Peyer's patch (tissue), 4 donors: ENCODE measurements at regions not wholly inside any gene's neighbourhood (a gene's known extent, or its start where the extent isn't known, plus 50 kb on each side); places are given as distances from the start of the nearest gene placed in this dataset.

Source experiments
- POLR2A ChIP-seq, 2 donors: fragments of 450-650 bp; IDR thresholded peaks; one replicate each; pipeline ENCODE4 v1.5.1; 2017; ENCODE audit warnings: antibody characterized with exemption in 2 of 2, mild to moderate bottlenecking in 2 of 2, moderate library complexity in 2 of 2
- TF ChIP-seq, protein P1 (sequence below), 6 experiments: fragments of 450-650 bp in 4 of 6; fragments of 200-600 bp in 2 of 6; sonication (generic) in 1 of 6; IDR thresholded peaks; one replicate each; pipeline ENCODE4 v1.5.1; 2017 to 2019; ENCODE audit warnings: antibody characterized with exemption in 6 of 6, mild to moderate bottlenecking in 3 of 6, moderate library complexity in 1 of 6

DNA sequence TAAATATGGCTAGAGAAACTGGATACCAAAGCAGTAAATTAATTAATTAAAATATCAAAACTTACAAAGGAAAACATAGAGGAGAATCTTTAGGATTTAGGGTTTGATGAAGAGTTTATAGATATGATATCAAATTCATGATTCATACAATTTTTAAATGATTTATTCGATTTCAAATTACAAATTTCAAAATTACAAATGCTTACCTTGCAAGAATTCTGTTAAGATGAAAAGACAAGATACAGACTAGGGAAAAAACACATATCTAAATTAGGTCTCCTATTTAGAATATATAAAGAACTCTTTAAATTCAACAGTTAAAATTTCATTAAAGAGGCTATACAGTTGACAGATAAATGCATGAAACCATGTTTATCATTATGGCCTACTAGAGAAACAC is 930.7 kb downstream of the ZPLD1 start:
- no peak for TF ChIP-seq POLR2A (IDR thresholded peaks at IDR 0.05)
- TF ChIP-seq, protein P1, sequence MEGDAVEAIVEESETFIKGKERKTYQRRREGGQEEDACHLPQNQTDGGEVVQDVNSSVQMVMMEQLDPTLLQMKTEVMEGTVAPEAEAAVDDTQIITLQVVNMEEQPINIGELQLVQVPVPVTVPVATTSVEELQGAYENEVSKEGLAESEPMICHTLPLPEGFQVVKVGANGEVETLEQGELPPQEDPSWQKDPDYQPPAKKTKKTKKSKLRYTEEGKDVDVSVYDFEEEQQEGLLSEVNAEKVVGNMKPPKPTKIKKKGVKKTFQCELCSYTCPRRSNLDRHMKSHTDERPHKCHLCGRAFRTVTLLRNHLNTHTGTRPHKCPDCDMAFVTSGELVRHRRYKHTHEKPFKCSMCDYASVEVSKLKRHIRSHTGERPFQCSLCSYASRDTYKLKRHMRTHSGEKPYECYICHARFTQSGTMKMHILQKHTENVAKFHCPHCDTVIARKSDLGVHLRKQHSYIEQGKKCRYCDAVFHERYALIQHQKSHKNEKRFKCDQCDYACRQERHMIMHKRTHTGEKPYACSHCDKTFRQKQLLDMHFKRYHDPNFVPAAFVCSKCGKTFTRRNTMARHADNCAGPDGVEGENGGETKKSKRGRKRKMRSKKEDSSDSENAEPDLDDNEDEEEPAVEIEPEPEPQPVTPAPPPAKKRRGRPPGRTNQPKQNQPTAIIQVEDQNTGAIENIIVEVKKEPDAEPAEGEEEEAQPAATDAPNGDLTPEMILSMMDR (IDR thresholded peaks at IDR 0.05), result no peak
